ENCODE measurements at regions not wholly inside any gene's neighbourhood (a gene's known extent, or its start where the extent isn't known, plus 50 kb on each side); places are given as distances from the start of the nearest gene placed in this dataset.

DNA sequence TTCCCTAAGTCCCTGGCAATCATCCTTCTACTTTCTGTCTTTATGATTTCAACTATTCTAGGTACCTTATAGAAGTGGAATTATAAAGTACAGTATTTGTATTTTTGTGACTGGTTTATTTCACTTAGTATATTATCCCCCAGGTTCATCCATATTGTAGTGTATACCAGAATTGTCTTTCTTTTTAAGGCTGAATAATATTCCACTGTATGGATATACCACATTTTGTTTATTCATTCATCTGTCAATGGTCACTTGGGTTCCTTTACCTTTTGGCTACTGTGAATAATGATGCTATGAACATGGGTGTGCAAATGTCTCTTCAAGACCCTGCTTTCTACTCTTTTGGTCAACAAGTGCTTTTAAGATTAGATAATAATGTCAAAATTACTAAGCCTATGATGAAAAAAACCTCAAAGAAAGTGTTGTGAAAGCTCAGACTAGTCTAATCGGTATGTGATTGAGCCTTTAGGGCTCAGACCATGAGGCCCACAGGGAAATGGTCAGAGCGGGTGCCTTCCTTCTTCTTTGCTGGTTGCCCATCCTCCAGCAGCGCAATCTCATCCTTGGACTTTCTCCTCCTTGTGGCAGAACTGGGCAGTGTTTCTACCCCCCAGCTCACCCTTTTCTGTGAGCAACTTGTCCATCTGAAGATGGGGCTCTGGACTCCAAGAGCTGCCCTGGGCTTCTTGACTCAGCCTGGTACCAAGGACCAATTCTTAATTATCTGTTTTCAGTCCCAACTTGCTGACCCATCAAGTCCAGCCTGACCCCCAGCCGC is 105.4 kb downstream of the TTC8 start:
- TF ChIP-seq JUND (IDR thresholded peaks at IDR 0.05; ENCODE audit: low read depth) = no peak
- DNase-seq (ENCODE audit: low read depth in 1 of 2, low spot score in 1 of 2) = peak in 1 of 2 experiments; percentile 12
- in situ Hi-C loops (cut with HindIII; ENCODE audit: low pct_unique_long_range_greater_than_20kb, low sequenced_read_pairs) = no loop called here

- no peak for TF ChIP-seq JUND (IDR thresholded peaks at IDR 0.05; ENCODE audit: low read depth)
- in situ Hi-C loops (cut with HindIII; ENCODE audit: low pct_unique_long_range_greater_than_20kb, low sequenced_read_pairs) = no loop called here
- DNase-seq (ENCODE audit: low read depth in 1 of 2, low spot score in 1 of 2) = no peak
Observed at GRCh38 chr14:88931321-88932110, 107.1 kb downstream of the TTC8 start.

DNA sequence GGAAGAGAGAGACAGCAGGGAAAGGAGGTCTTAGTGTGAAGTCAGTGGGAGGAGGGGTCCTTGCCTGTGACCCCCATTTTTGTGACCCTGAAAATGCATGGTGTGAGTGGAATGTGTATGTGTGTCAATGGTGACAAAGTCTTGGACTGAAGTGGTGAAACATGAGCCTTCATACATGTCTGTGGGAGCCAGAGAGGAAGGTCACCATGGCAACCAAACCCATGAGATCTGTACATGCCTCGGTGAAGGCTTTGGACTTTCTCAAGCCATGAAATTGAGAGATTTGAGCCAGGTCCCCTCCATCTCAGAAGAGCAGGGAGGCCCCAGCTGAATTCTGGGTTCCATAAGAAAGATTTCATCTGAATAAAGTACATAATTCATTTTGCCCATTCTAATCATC is 108.7 kb downstream of the TTC8 start:
- DNase-seq (ENCODE audit: low read depth in 1 of 2, low spot score in 1 of 2) = no peak

GRCh38 chr14:88934351-88934806 is 109.9 kb downstream of the TTC8 start:
- DNase-seq (ENCODE audit: low read depth in 1 of 2, low spot score in 1 of 2) = no peak
- TF ChIP-seq JUND (IDR thresholded peaks at IDR 0.05; ENCODE audit: low read depth) = no peak
- in situ Hi-C loops (cut with HindIII; ENCODE audit: low pct_unique_long_range_greater_than_20kb, low sequenced_read_pairs) = no loop called here

More for the DNA sequence above, 108.7 kb downstream of the TTC8 start:
- no peak for TF ChIP-seq JUND (IDR thresholded peaks at IDR 0.05; ENCODE audit: low read depth)
- in situ Hi-C loops (cut with HindIII; ENCODE audit: low pct_unique_long_range_greater_than_20kb, low sequenced_read_pairs) = no loop called here

GRCh38 chr14:88935083-88935482 is 110.6 kb downstream of the TTC8 start:
- no peak for TF ChIP-seq JUND (IDR thresholded peaks at IDR 0.05; ENCODE audit: low read depth)

DNA sequence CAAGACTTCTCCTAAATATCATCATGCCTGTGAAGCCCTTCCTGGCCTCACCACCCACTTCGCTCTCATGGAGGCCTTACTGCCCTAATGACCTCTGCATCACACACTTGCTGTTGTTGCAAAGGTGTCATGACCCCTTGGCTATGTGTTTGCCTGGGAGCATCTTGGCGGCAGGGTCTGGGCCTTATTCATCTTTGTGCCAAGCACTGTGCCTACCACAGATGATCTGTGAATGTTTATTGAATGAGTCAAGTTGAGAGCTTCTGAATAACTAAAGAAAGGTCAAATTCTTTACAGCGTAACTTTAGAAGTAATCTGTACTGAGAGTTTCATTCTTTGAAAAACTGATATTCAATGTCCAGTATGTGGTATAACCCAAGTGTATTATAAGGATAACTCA is 113.3 kb downstream of the TTC8 start:
- no peak for TF ChIP-seq JUND (IDR thresholded peaks at IDR 0.05; ENCODE audit: low read depth)
- in situ Hi-C loops (cut with HindIII; ENCODE audit: low pct_unique_long_range_greater_than_20kb, low sequenced_read_pairs) = no loop called here
- DNase-seq (ENCODE audit: low read depth in 1 of 2, low spot score in 1 of 2) = no peak

More at GRCh38 chr14:88935083-88935482, 110.6 kb downstream of the TTC8 start:
- in situ Hi-C loops (cut with HindIII; ENCODE audit: low pct_unique_long_range_greater_than_20kb, low sequenced_read_pairs) = no loop called here
- no peak for DNase-seq (ENCODE audit: low read depth in 1 of 2, low spot score in 1 of 2)

- TF ChIP-seq JUND (IDR thresholded peaks at IDR 0.05; ENCODE audit: low read depth) = no peak
- no peak for DNase-seq (ENCODE audit: low read depth in 1 of 2, low spot score in 1 of 2)
- in situ Hi-C loops (cut with HindIII; ENCODE audit: low pct_unique_long_range_greater_than_20kb, low sequenced_read_pairs) = no loop called here
Observed at GRCh38 chr14:88940671-88941070, 116.2 kb downstream of the TTC8 start.

DNA sequence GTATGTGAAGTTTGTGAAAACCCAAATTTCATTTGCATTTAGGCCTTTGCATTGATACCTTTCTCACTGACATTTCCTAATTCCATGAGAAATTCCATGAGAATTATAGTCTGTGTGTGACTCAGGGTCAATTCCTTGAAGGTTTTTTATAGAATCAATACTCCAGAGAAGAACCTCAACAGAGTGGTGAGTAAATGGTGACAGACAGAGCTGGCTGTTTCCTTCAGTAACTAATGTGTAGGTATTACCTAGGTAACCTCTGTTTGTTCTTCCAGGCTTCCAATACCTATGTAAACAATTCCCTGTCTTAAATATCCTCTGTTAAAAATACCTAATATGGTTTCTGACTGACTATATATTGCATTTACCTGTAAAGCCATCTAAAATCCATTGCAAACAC is 117.0 kb downstream of the TTC8 start:
- in situ Hi-C loops (cut with HindIII; ENCODE audit: low pct_unique_long_range_greater_than_20kb, low sequenced_read_pairs) = no loop called here
- TF ChIP-seq JUND (IDR thresholded peaks at IDR 0.05; ENCODE audit: low read depth) = no peak
- no peak for DNase-seq (ENCODE audit: low read depth in 1 of 2, low spot score in 1 of 2)

GRCh38 chr14:88947646-88948598 is 123.5 kb downstream of the TTC8 start:
- in situ Hi-C loops (cut with HindIII; ENCODE audit: low pct_unique_long_range_greater_than_20kb, low sequenced_read_pairs) = no loop called here
- no peak for TF ChIP-seq JUND (IDR thresholded peaks at IDR 0.05; ENCODE audit: low read depth)
- DNase-seq (ENCODE audit: low read depth in 1 of 2, low spot score in 1 of 2) = no peak

GRCh38 chr14:88950069-88950468 is 125.6 kb downstream of the TTC8 start:
- TF ChIP-seq JUND (IDR thresholded peaks at IDR 0.05; ENCODE audit: low read depth) = no peak
- in situ Hi-C loops (cut with HindIII; ENCODE audit: low pct_unique_long_range_greater_than_20kb, low sequenced_read_pairs) = no loop called here
- no peak for DNase-seq (ENCODE audit: low read depth in 1 of 2, low spot score in 1 of 2)

GRCh38 chr14:88951370-88951769 is 126.9 kb downstream of the TTC8 start:
- no peak for TF ChIP-seq JUND (IDR thresholded peaks at IDR 0.05; ENCODE audit: low read depth)
- no peak for DNase-seq (ENCODE audit: low read depth in 1 of 2, low spot score in 1 of 2)
- in situ Hi-C loops (cut with HindIII; ENCODE audit: low pct_unique_long_range_greater_than_20kb, low sequenced_read_pairs) = no loop called here

GRCh38 chr14:88952901-88953300 is 128.4 kb downstream of the TTC8 start:
- in situ Hi-C loops (cut with HindIII; ENCODE audit: low pct_unique_long_range_greater_than_20kb, low sequenced_read_pairs) = no loop called here
- DNase-seq (ENCODE audit: low read depth in 1 of 2, low spot score in 1 of 2) = no peak
- no peak for TF ChIP-seq JUND (IDR thresholded peaks at IDR 0.05; ENCODE audit: low read depth)

Data from T47D (cell line).